Liver (tissue), 8 donors: ENCODE measurements at regions not wholly inside any gene's neighbourhood (a gene's known extent, or its start where the extent isn't known, plus 50 kb on each side); places are given as distances from the start of the nearest gene placed in this dataset.

Experiments
- DNase-seq: peaks from one replicate; pipeline ENCODE4 v3.0.0-alpha.2; 2017; ENCODE audit warnings: low spot score
- H3K27ac ChIP-seq, 2 donors: one replicate each; pipeline ENCODE4 v1.7.0; 2013; ENCODE audit warnings: inconsistent platforms in 2 of 2, low read length in 2 of 2, control low read depth in 1 of 2, low read depth in 1 of 2, mild to moderate bottlenecking in 1 of 2
- H3K27me3 ChIP-seq, 4 donors: one replicate each; pipeline versions ENCODE4 v1.6.1 to v1.7.0; 2013; ENCODE audit warnings: low read length in 3 of 4, inconsistent platforms in 1 of 4, mild to moderate bottlenecking in 1 of 4, moderate library complexity in 1 of 4; ENCODE audit not compliant: control insufficient read depth in 4 of 4, insufficient read depth in 4 of 4
- H3K36me3 ChIP-seq, 4 donors: one replicate each; pipeline versions ENCODE4 v1.6.1 to v1.7.0; 2013; ENCODE audit warnings: low read length in 3 of 4, mild to moderate bottlenecking in 3 of 4, low read depth in 1 of 4, moderate library complexity in 1 of 4; ENCODE audit not compliant: control insufficient read depth in 4 of 4, insufficient read depth in 3 of 4
- H3K4me1 ChIP-seq, 4 donors: one replicate each; pipeline versions ENCODE4 v1.6.1 to v1.7.0; 2013; ENCODE audit warnings: low read length in 3 of 4, mild to moderate bottlenecking in 3 of 4, moderate library complexity in 1 of 4; ENCODE audit not compliant: control insufficient read depth in 4 of 4, insufficient read depth in 4 of 4
- H3K4me3 ChIP-seq, 3 donors: one replicate each; pipeline versions ENCODE4 v1.6.1 to v1.7.0; 2013; ENCODE audit warnings: low read length in 3 of 3, control low read depth in 1 of 3, low read depth in 1 of 3, mild to moderate bottlenecking in 1 of 3
- H3K9ac ChIP-seq, 2 donors: one replicate each; pipeline ENCODE4 v1.7.0; 2013; ENCODE audit warnings: low read length in 2 of 2, mild to moderate bottlenecking in 2 of 2, moderate library complexity in 2 of 2, control low read depth in 1 of 2, low read depth in 1 of 2
- H3K9me3 ChIP-seq, 4 donors: one replicate each; pipeline versions ENCODE4 v1.6.1 to v1.7.0; 2013; ENCODE audit warnings: low read length in 3 of 4; ENCODE audit not compliant: control insufficient read depth in 4 of 4
- CTCF ChIP-seq: fragments of 150-350 bp; IDR thresholded peaks from 2 replicates; pipeline ENCODE4 v1.5.1; 2017; ENCODE audit warnings: improper control_type of control experiment, low read depth, low read length; ENCODE audit not compliant: missing input control
- EGR1 ChIP-seq, 2 donors: IDR thresholded peaks; 2 replicates each; pipeline ENCODE4 v1.6.1; 2016 to 2018; ENCODE audit warnings: antibody characterized with exemption in 2 of 2, low read depth in 2 of 2
- FOXA1 ChIP-seq: IDR thresholded peaks from 2 replicates; pipeline ENCODE4 v1.6.1; 2016; ENCODE audit warnings: antibody characterized with exemption
- FOXA2 ChIP-seq: IDR thresholded peaks from 2 replicates; pipeline ENCODE4 v1.6.1; 2016; ENCODE audit warnings: antibody characterized with exemption
- GABPA ChIP-seq, 2 donors: IDR thresholded peaks in 1 of 2; conservative IDR thresholded peaks in 1 of 2; 2 replicates each; pipeline ENCODE4 v1.6.1; 2016; ENCODE audit warnings: antibody characterized with exemption in 2 of 2, mild to moderate bottlenecking in 1 of 2, moderate library complexity in 1 of 2
- HNF4G ChIP-seq: IDR thresholded peaks from 2 replicates; pipeline ENCODE4 v1.6.1; 2016; ENCODE audit warnings: antibody characterized with exemption
- MAX ChIP-seq: IDR thresholded peaks from 2 replicates; pipeline ENCODE4 v1.6.1; 2016; ENCODE audit warnings: antibody characterized with exemption
- NR2F2 ChIP-seq: IDR thresholded peaks from 2 replicates; pipeline ENCODE4 v1.6.1; 2016; ENCODE audit warnings: antibody characterized with exemption
- REST ChIP-seq: IDR thresholded peaks from 2 replicates; pipeline ENCODE4 v1.6.1; 2016; ENCODE audit warnings: antibody characterized with exemption, mild to moderate bottlenecking
- RXRA ChIP-seq, 2 donors: IDR thresholded peaks; 2 replicates each; pipeline ENCODE4 v1.6.1; 2017 to 2018; ENCODE audit warnings: antibody characterized with exemption in 2 of 2, mild to moderate bottlenecking in 1 of 2
- SP1 ChIP-seq: IDR thresholded peaks from 2 replicates; pipeline ENCODE4 v1.6.1; 2018; ENCODE audit warnings: antibody characterized with exemption, mild to moderate bottlenecking
- ZBTB33 ChIP-seq: IDR thresholded peaks from 2 replicates; pipeline ENCODE4 v1.6.1; 2016; ENCODE audit warnings: antibody characterized with exemption
- WGBS: extraction: QIAGEN DNeasy Blood & Tissue Kit; methylation state at CpG from one replicate; pipeline ENCODE4 v1.1.7; 2013; 5-methylcytosine and 5-hydroxymethylcytosine counted together
- donor health status: healthy.
- donor health status: healthy.
- donor health status: healthy.
- donor health status: healthy.
- donor health status: healthy.

GRCh38 chr16:72324578-72324977 is 152.6 kb upstream of the PMFBP1 start:
- WGBS, result 91% methylated on average over 7 of the region's 7 CpGs
- no peak overlapping the region for H3K9ac ChIP-seq
- H3K9me3 ChIP-seq, result peaks cover 0 to 7% (median 3%) of the 10 kb centered on the region in 4 donors
- no peak for DNase-seq
- no peak overlapping the region for H3K27ac ChIP-seq
- no peaks in the 10 kb centered on the region for H3K36me3 ChIP-seq
- no peaks in the 10 kb centered on the region for H3K4me1 ChIP-seq
- H3K4me3 ChIP-seq, result no peak overlapping the region
- TF ChIP-seq HNF4G, result no peak
- no peak for TF ChIP-seq FOXA1
- TF ChIP-seq NR2F2, result no peak
- TF ChIP-seq CTCF, result no peak
- no peaks in the 10 kb centered on the region for H3K27me3 ChIP-seq

GRCh38 chr16:72317446-72317845 is 145.5 kb upstream of the PMFBP1 start:
- no peak overlapping the region for H3K9ac ChIP-seq
- no peaks in the 10 kb centered on the region for H3K36me3 ChIP-seq
- no peak overlapping the region for H3K27ac ChIP-seq
- DNase-seq, result no peak
- peaks cover 0 to 9% (median 2%) of the 10 kb centered on the region in 4 donors for H3K9me3 ChIP-seq
- WGBS, result 74% methylated on average over 2 of the region's 2 CpGs
- no peaks in the 10 kb centered on the region for H3K4me1 ChIP-seq
- no peak for TF ChIP-seq SP1
- no peak for TF ChIP-seq RXRA (IDR thresholded peaks at IDR 0.05)
- TF ChIP-seq EGR1 (IDR thresholded peaks at IDR 0.05; ENCODE audit: low read depth in 2 of 2), result no peak
- no peak for TF ChIP-seq GABPA (IDR thresholded peaks at IDR 0.05 in 1 of 2, conservative IDR thresholded peaks at IDR 0.05 in 1 of 2)
- TF ChIP-seq CTCF, result no peak
- no peak for TF ChIP-seq FOXA2
- no peak for TF ChIP-seq MAX
- no peak for TF ChIP-seq ZBTB33
- no peak for TF ChIP-seq REST
- no peaks in the 10 kb centered on the region for H3K27me3 ChIP-seq
- no peak overlapping the region for H3K4me3 ChIP-seq
